ENCODE measurements at regions not wholly inside any gene's neighbourhood (a gene's known extent, or its start where the extent isn't known, plus 50 kb on each side); places are given as distances from the start of the nearest gene placed in this dataset.

DNA sequence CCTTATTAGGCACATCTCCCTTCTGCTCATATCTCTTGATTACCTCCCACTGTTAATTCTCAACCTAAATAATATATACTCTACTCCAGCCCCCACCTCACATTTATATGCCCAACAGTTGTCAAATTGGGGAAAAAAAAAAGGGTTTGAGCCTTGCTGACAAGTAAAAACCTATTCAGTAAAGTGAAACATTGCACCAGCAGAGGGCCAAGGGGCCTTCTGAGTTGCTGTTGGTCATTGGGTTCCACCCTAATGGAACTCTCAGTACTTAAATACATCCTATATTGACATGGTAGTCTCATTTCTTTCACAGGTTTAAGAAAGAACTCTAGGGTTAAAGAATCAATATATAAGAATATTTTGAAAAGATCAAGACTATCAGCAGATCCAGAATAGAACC is 362.2 kb downstream of the SMARCA1 start:
- H3K27ac ChIP-seq: no peak overlapping the region
- H3K4me1 ChIP-seq (replicated peaks): no peaks in the 10 kb centered on the region
- DNase-seq (ENCODE audit: low spot score): no peak
- intact Hi-C loops (cut with DNase I): no loop called here
- no peak for TF ChIP-seq POLR2A (IDR thresholded peaks at IDR 0.05)
- no peak for TF ChIP-seq POLR2AphosphoS5 (IDR thresholded peaks at IDR 0.05)
- TF ChIP-seq, protein P1, sequence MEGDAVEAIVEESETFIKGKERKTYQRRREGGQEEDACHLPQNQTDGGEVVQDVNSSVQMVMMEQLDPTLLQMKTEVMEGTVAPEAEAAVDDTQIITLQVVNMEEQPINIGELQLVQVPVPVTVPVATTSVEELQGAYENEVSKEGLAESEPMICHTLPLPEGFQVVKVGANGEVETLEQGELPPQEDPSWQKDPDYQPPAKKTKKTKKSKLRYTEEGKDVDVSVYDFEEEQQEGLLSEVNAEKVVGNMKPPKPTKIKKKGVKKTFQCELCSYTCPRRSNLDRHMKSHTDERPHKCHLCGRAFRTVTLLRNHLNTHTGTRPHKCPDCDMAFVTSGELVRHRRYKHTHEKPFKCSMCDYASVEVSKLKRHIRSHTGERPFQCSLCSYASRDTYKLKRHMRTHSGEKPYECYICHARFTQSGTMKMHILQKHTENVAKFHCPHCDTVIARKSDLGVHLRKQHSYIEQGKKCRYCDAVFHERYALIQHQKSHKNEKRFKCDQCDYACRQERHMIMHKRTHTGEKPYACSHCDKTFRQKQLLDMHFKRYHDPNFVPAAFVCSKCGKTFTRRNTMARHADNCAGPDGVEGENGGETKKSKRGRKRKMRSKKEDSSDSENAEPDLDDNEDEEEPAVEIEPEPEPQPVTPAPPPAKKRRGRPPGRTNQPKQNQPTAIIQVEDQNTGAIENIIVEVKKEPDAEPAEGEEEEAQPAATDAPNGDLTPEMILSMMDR (IDR thresholded peaks at IDR 0.05): no peak
- no peaks in the 10 kb centered on the region for H3K9me3 ChIP-seq
- H3K27me3 ChIP-seq (replicated peaks; ENCODE audit: insufficient read depth): no peaks in the 10 kb centered on the region
- no peak overlapping the region for H3K4me3 ChIP-seq
- H3K36me3 ChIP-seq: no peaks in the 10 kb centered on the region

DNA sequence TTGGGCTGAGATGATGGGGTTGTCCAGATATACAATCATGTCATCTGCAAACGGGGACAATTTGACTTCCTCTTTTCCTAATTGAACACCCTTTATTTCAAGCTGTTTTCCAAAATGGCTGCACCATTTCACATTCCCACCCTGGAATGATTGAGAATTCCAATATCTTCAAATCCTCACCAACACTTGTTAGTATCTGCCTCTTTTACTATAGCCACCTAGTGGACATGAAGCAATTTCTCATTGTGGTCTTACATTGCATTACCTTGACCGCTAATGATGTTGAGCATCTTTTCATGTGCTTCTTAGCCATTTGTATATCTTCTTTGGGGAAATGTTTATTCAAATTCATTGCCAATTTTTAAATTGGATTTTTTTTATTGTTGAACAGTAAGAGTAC is 364.8 kb downstream of the SMARCA1 start:
- H3K9me3 ChIP-seq: no peaks in the 10 kb centered on the region
- H3K27me3 ChIP-seq (replicated peaks; ENCODE audit: insufficient read depth): no peaks in the 10 kb centered on the region
- no peak overlapping the region for H3K4me3 ChIP-seq
- no peaks in the 10 kb centered on the region for H3K4me1 ChIP-seq (replicated peaks)
- 87% methylated on average over 2 of the region's 2 CpGs for WGBS
- DNase-seq (ENCODE audit: low spot score): no peak
- H3K36me3 ChIP-seq: no peaks in the 10 kb centered on the region
- intact Hi-C loops (cut with DNase I): no loop called here
- TF ChIP-seq, protein P1 (IDR thresholded peaks at IDR 0.05): no peak
- no peak for TF ChIP-seq POLR2A (IDR thresholded peaks at IDR 0.05)
- no peak for TF ChIP-seq POLR2AphosphoS5 (IDR thresholded peaks at IDR 0.05)
- H3K27ac ChIP-seq: no peak overlapping the region

DNA sequence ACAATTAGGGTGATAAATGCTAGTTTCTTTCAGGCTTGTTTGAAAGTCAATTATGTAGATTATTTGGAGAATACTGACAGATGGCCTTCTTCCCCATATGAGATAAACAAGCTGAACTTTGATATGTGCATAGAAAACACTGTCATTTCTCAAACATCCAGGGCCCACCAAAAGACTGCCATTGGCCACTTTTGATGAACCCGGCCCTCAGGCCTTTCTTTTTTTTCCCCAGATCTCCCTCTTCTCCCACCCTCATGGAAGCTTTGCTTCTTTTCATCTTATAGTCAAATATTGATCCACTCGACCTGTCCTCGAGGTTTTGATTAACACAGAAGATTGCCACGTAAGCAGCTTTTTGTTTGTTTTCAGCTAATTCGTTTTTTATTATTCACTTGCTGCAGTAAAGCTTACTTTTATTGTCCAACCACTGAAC is 377.4 kb downstream of the SMARCA1 start:
- no peak for TF ChIP-seq POLR2A (IDR thresholded peaks at IDR 0.05)
- TF ChIP-seq, protein P1 (IDR thresholded peaks at IDR 0.05): no peak
- no peak for TF ChIP-seq POLR2AphosphoS5 (IDR thresholded peaks at IDR 0.05)
- WGBS: 57% methylated on average over 5 of the region's 5 CpGs
- Histone ChIP-seq H3K27ac (no peak overlapping the region), H3K4me3 (no peak overlapping the region), H3K4me1 (replicated peaks) (no peaks in the 10 kb centered on the region), H3K36me3 (no peaks in the 10 kb centered on the region), H3K27me3 (replicated peaks; ENCODE audit: insufficient read depth) (no peaks in the 10 kb centered on the region), H3K9me3 (no peaks in the 10 kb centered on the region)
- intact Hi-C loops (cut with DNase I): no loop called here
- DNase-seq (ENCODE audit: low spot score): no peak

DNA sequence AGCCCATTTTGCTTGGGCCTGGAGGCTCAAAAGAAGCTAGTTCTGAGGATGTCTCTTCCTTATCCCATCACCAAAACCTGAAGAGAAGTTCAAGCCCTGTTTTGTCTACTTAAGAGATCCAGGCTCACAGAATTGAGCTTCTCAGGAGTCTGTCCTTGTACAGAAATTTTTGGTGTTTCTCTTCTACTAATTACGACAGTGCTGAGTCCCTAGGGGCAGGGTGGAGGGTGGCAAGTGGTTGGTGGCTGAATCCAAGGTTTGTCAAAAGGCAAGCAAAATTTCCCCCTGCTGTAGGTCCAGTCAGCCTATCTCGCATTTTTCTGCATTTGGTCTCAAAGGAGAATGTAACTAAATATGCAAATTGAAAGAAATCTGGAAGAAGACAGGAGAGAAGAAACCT is 377.9 kb downstream of the SMARCA1 start:
- Histone ChIP-seq H3K27ac (no peak overlapping the region), H3K4me1 (replicated peaks) (no peaks in the 10 kb centered on the region), H3K27me3 (replicated peaks; ENCODE audit: insufficient read depth) (no peaks in the 10 kb centered on the region), H3K4me3 (no peak overlapping the region), H3K9me3 (no peaks in the 10 kb centered on the region), H3K36me3 (no peaks in the 10 kb centered on the region)
- no peak for DNase-seq (ENCODE audit: low spot score)
- no peak for TF ChIP-seq POLR2AphosphoS5 (IDR thresholded peaks at IDR 0.05)
- TF ChIP-seq, protein P1 (IDR thresholded peaks at IDR 0.05): no peak
- TF ChIP-seq POLR2A (IDR thresholded peaks at IDR 0.05): no peak
- 95% methylated on average over 2 of the region's 2 CpGs for WGBS
- intact Hi-C loops (cut with DNase I): no loop called here

DNA sequence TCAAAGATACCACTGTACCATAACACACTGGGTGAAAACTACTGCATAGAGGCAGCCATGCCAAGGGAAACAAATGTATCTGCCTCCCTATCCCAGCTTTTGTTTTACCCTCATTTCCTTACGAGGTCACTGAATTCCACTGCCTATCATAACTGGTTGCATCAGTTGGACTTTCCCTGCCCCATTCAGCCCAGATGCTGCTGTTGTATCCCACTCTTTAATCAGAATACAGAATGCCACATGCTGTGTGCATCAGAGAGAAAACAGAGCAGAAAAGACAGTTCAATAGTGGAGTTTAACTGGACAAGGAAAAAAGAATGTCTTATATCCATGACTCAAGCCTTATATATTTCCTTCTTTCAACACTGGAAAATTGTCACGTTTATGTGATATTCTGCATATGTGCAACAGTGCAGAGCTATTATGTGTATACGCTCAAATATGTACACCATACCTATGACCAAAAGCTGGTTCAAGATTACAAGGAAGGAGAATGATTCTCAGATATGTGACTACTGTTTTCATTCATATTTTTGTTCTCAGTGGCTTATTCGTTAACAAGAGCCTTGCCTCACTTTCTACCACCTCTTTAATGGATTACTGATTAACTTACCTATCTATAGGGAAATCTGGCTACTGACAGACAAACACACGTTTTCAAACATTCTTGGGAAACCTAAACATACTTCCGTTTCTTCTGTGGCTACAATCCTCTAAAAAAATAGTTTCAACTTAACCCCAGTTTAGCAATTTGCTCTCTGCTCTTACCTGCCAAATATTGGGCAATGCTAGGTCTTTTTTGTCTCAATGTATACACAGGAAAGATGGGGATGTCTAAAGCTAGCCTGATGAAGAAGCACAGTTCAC is 378.9 kb downstream of the SMARCA1 start:
- Histone ChIP-seq H3K36me3 (no peaks in the 10 kb centered on the region), H3K4me1 (replicated peaks) (no peaks in the 10 kb centered on the region), H3K4me3 (no peak overlapping the region), H3K27me3 (replicated peaks; ENCODE audit: insufficient read depth) (no peaks in the 10 kb centered on the region), H3K9me3 (no peaks in the 10 kb centered on the region), H3K27ac (no peak overlapping the region)
- WGBS: 49% methylated on average over 6 of the region's 6 CpGs
- intact Hi-C loops (cut with DNase I): no loop called here
- DNase-seq (ENCODE audit: low spot score): no peak
- TF ChIP-seq POLR2A (IDR thresholded peaks at IDR 0.05) (no peak), POLR2AphosphoS5 (IDR thresholded peaks at IDR 0.05) (no peak)
- TF ChIP-seq, protein P1 (IDR thresholded peaks at IDR 0.05): no peak

Data from prostate gland (tissue), 2 donors.